Astrocyte (in vitro differentiated cells and primary cell): ENCODE measurements at regions not wholly inside any gene's neighbourhood (a gene's known extent, or its start where the extent isn't known, plus 50 kb on each side); places are given as distances from the start of the nearest gene placed in this dataset.

ENCODE experiments used
- DNase-seq: peaks from one replicate; pipeline ENCODE4 v3.0.0-alpha.2; 2010; ENCODE audit warnings: low read depth
- FAIRE-seq: peaks from 2 replicates; lab custom pipeline; 2011; peaks lifted over from hg19 to GRCh38; lab: Jason Lieb, UNC
- H2AFZ ChIP-seq: 2 replicates; pipeline ENCODE4 v1.6.0; 2012; ENCODE audit warnings: low read depth, low read length, inconsistent platforms
- H3K27ac ChIP-seq: 2 replicates; pipeline ENCODE4 v1.5.1; 2011; ENCODE audit warnings: low read depth, low read length, inconsistent platforms
- H3K27me3 ChIP-seq: 2 replicates; pipeline ENCODE4 v1.6.0; 2011; ENCODE audit warnings: low read length, inconsistent platforms; ENCODE audit not compliant: insufficient read depth
- H3K36me3 ChIP-seq: 2 replicates; pipeline ENCODE4 v1.5.1; 2011; ENCODE audit warnings: low read length, inconsistent platforms; ENCODE audit not compliant: insufficient read depth
- H3K4me1 ChIP-seq: 2 replicates; pipeline ENCODE4 v1.5.1; 2011; ENCODE audit warnings: low read length, inconsistent platforms; ENCODE audit not compliant: insufficient read depth
- H3K4me2 ChIP-seq: 2 replicates; pipeline ENCODE4 v1.6.0; 2012; ENCODE audit warnings: low read length, inconsistent platforms
- H3K4me3 ChIP-seq: 2 replicates; pipeline ENCODE4 v1.5.1; 2011; ENCODE audit warnings: low read depth, mild to moderate bottlenecking, low read length, inconsistent platforms; ENCODE audit not compliant: insufficient read depth
- H3K79me2 ChIP-seq: 2 replicates; pipeline ENCODE4 v1.6.0; 2012; ENCODE audit warnings: mild to moderate bottlenecking, low read length, inconsistent platforms; ENCODE audit not compliant: insufficient read depth
- H3K9ac ChIP-seq: 2 replicates; pipeline ENCODE4 v1.6.0; 2012; ENCODE audit warnings: mild to moderate bottlenecking, low read length, inconsistent platforms
- H3K9me3 ChIP-seq: 2 replicates; pipeline ENCODE4 v1.5.1; 2012; ENCODE audit warnings: low read depth, mild to moderate bottlenecking, low read length, inconsistent platforms; ENCODE audit not compliant: insufficient read depth
- H4K20me1 ChIP-seq: 2 replicates; pipeline ENCODE4 v1.6.0; 2012; ENCODE audit warnings: low read length, inconsistent platforms; ENCODE audit not compliant: insufficient read depth
- H3K27ac Mint-ChIP-seq: one replicate; pipeline ENCODE4 v1.8.0; 2021; ENCODE audit warnings: mild to moderate bottlenecking, mixed read lengths; ENCODE audit not compliant: unreplicated experiment
- H3K27me3 Mint-ChIP-seq: one replicate; pipeline ENCODE4 v1.8.0; 2021; ENCODE audit warnings: low read depth, mixed read lengths; ENCODE audit not compliant: unreplicated experiment
- H3K36me3 Mint-ChIP-seq: one replicate; pipeline ENCODE4 v1.8.0; 2021; ENCODE audit warnings: low read depth, mixed read lengths; ENCODE audit not compliant: unreplicated experiment
- H3K4me1 Mint-ChIP-seq: one replicate; pipeline ENCODE4 v1.8.0; 2021; ENCODE audit warnings: low read depth, mixed read lengths; ENCODE audit not compliant: unreplicated experiment
- H3K4me3 Mint-ChIP-seq: one replicate; pipeline ENCODE4 v1.8.0; 2021; ENCODE audit warnings: mild to moderate bottlenecking, moderate library complexity, mixed read lengths; ENCODE audit not compliant: unreplicated experiment
- H3K9me3 Mint-ChIP-seq: one replicate; pipeline ENCODE4 v1.8.0; 2021; ENCODE audit warnings: mild to moderate bottlenecking, mixed read lengths; ENCODE audit not compliant: unreplicated experiment
- CTCF ChIP-seq: IDR thresholded peaks from 2 replicates; pipeline ENCODE4 v1.5.1; 2011; ENCODE audit warnings: low read depth, mild to moderate bottlenecking, inconsistent platforms, low read length, moderate library complexity; ENCODE audit not compliant: insufficient read depth
- EZH2 ChIP-seq: IDR thresholded peaks from 2 replicates; pipeline ENCODE4 v1.6.1; 2012; ENCODE audit warnings: mild to moderate bottlenecking, low read length, inconsistent platforms; ENCODE audit not compliant: insufficient read depth

- H3K9ac ChIP-seq: no peak overlapping the region
- no peak overlapping the region for H3K4me3 Mint-ChIP-seq
- peak; percentile 62 for DNase-seq
- peak overlapping the region; percentile 7 for H3K4me3 ChIP-seq
- no peaks in the 10 kb centered on the region for H3K9me3 ChIP-seq
- H3K27me3 Mint-ChIP-seq: no peaks in the 10 kb centered on the region
- no peak overlapping the region for H3K27ac ChIP-seq
- TF ChIP-seq CTCF (no peak), EZH2 (no peak)
- H3K27me3 ChIP-seq: no peaks in the 10 kb centered on the region
- H3K79me2 ChIP-seq: no peaks in the 10 kb centered on the region
- no peaks in the 10 kb centered on the region for H4K20me1 ChIP-seq
- no peak for FAIRE-seq
- no peaks in the 10 kb centered on the region for H3K36me3 ChIP-seq
- peaks cover 29% of the 10 kb centered on the region for H3K4me1 Mint-ChIP-seq
- H3K27ac Mint-ChIP-seq: peak overlapping the region; percentile 91
- no peaks in the 10 kb centered on the region for H3K9me3 Mint-ChIP-seq
- H3K4me2 ChIP-seq: peak overlapping the region; percentile 61
- no peak overlapping the region for H2AFZ ChIP-seq
- peaks cover 9% of the 10 kb centered on the region for H3K4me1 ChIP-seq
- no peaks in the 10 kb centered on the region for H3K36me3 Mint-ChIP-seq
These were observed 70.5 kb upstream of the DUSP22 start for GRCh38 chr6:221531-222349.

- Mint-ChIP-seq H3K4me3 (no peak overlapping the region), H3K36me3 (no peaks in the 10 kb centered on the region), H3K4me1 (peaks cover 29% of the 10 kb centered on the region), H3K27me3 (no peaks in the 10 kb centered on the region), H3K9me3 (no peaks in the 10 kb centered on the region), H3K27ac (no peak overlapping the region)
- H3K27ac ChIP-seq: no peak overlapping the region
- TF ChIP-seq CTCF: no peak
- TF ChIP-seq EZH2: no peak
- no peaks in the 10 kb centered on the region for H3K36me3 ChIP-seq
- no peak overlapping the region for H3K4me3 ChIP-seq
- peaks cover 9% of the 10 kb centered on the region for H3K4me1 ChIP-seq
- H3K27me3 ChIP-seq: no peaks in the 10 kb centered on the region
- H3K9ac ChIP-seq: no peak overlapping the region
- H3K4me2 ChIP-seq: no peak overlapping the region
- H2AFZ ChIP-seq: no peak overlapping the region
- DNase-seq (no peak), FAIRE-seq (no peak)
- no peaks in the 10 kb centered on the region for H4K20me1 ChIP-seq
- no peaks in the 10 kb centered on the region for H3K9me3 ChIP-seq
- no peaks in the 10 kb centered on the region for H3K79me2 ChIP-seq
These were observed 69.8 kb upstream of the DUSP22 start for GRCh38 chr6:222468-222867.

- H3K36me3 Mint-ChIP-seq: no peaks in the 10 kb centered on the region
- TF ChIP-seq CTCF (no peak), EZH2 (no peak)
- no peak overlapping the region for H3K27ac ChIP-seq
- H3K4me1 ChIP-seq: peaks cover 9% of the 10 kb centered on the region
- H3K4me1 Mint-ChIP-seq: peaks cover 29% of the 10 kb centered on the region
- H3K27me3 Mint-ChIP-seq: peaks cover 1% of the 10 kb centered on the region
- no peaks in the 10 kb centered on the region for H3K36me3 ChIP-seq
- H3K27me3 ChIP-seq: no peaks in the 10 kb centered on the region
- no peak overlapping the region for H3K4me3 ChIP-seq
- no peaks in the 10 kb centered on the region for H3K9me3 Mint-ChIP-seq
- DNase-seq (no peak), FAIRE-seq (no peak)
- H3K9ac ChIP-seq: no peak overlapping the region
- H2AFZ ChIP-seq: no peak overlapping the region
- H3K27ac Mint-ChIP-seq: no peak overlapping the region
- no peak overlapping the region for H3K4me2 ChIP-seq
- H3K4me3 Mint-ChIP-seq: no peak overlapping the region
- no peaks in the 10 kb centered on the region for H4K20me1 ChIP-seq
- no peaks in the 10 kb centered on the region for H3K9me3 ChIP-seq
- no peaks in the 10 kb centered on the region for H3K79me2 ChIP-seq
These were observed 69.2 kb upstream of the DUSP22 start for GRCh38 chr6:223136-223535.
